ENCODE measurements at regions not wholly inside any gene's neighbourhood (a gene's known extent, or its start where the extent isn't known, plus 50 kb on each side); places are given as distances from the start of the nearest gene placed in this dataset.
"Not testable (repeated sequence)": the region's sequence is repeated elsewhere in the genome, so short reads cannot be mapped to it uniquely, and the experiment has no call there.

GRCh38 chr10:105598207-105598606 lies 957.1 kb downstream of the SORCS3 start:
- DNase-seq, result no peak

DNA sequence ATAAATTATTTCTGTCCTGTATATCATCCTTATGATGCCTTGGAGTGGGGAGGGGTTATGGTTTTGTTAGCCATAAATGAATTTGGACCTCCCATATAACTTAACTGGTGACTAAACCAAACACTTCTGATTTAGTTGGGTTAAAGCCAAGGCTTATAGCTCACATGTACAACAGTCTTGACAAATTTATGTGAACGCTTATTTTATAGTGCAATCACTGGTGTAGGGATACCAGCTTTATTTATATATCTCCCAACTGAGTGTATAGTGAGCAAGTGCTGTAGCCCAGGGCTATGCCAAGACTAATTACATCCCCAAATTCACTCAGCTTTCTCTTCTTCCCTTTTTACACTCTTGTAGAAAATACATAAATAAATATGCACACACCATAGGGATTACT lies 956.2 kb downstream of the SORCS3 start:
- DNase-seq, result no peak

- no peak for DNase-seq
Measured at GRCh38 chr10:105596749-105597148, 955.7 kb downstream of the SORCS3 start.

DNA sequence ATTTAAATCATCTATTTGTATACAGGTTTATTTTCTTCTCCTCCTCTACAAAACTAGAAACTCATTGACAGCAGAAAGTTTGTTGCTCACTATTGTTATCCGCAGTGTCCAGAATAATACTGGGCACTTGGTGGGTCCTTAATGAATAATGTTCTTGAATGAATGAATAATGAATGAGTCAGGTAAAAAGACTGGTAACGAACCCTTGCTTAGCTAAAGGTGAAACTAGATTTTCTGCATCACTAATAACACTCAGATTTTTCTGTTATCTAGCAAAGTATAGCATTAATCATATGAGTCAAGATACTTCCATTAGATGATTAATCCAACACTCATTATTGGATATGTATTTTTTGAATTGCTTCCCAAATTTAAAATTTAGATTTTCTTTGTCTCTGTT lies 953.2 kb downstream of the SORCS3 start:
- no peak for DNase-seq

GRCh38 chr10:105592468-105592867 lies 951.4 kb downstream of the SORCS3 start:
- DNase-seq, result no peak

GRCh38 chr10:105586451-105587098 lies 945.5 kb downstream of the SORCS3 start:
- no peak for DNase-seq

GRCh38 chr10:105585753-105586152 lies 944.7 kb downstream of the SORCS3 start:
- no peak for DNase-seq

- no peak for DNase-seq
Measured at GRCh38 chr10:105585171-105585570, 944.1 kb downstream of the SORCS3 start.

- no peak for DNase-seq
Measured at GRCh38 chr10:105579112-105579511, 938.0 kb downstream of the SORCS3 start.

- DNase-seq, result no peak
Measured at GRCh38 chr10:105577865-105578607, 936.9 kb downstream of the SORCS3 start.

DNA sequence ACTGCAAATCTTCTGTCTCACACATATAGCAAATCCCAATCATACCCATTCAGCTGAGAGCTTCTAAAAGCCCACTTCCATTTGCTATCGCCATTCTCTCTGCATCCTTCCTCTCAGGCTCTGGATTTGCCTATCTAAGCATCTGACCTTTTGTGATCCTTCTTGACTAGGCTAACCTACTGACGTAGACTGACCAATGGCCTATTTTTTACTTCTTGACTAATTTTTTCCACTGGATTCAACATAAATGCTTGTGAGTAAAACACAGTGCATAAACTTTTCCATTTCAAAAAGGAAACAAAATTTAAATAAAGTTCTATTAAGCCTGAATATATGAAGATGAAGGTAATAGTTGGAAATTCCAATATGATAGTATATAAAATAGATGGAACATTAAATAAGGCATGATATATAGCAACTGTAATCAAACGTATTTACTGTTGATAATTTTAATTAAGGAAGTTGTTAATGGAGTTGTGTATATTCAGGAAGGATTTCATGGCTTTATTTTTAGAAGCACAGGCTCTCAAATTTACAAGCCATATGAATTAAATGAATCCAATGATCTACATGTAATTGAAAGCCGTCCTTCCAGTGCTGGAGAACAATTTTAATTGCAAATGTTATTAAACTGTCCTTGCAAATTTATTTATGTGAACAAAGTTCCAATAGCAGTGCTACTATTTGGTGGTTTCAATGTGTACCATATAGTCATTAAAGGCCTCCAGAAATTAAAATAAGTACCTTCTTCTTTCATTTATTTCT lies 918.4 kb downstream of the SORCS3 start:
- no peak for DNase-seq

DNA sequence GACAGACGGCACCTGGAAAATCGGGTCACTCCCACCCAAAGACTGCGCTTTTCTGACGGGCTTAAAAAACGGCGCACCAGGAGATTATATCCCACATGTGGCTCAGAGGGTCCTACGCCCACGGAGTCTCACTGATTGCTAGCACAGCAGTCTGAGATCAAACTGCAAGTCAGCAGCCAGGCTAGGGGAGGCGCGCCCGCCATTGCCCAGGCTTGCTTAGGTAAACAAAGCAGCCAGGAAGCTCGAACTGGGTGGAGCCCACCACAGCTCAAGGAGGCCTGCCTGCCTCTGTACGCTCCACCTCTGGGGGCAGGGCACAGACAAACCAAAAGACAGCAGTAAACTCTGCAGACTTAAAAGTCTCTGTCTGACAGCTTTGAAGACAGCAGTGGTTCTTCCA lies 909.4 kb downstream of the SORCS3 start:
- not testable (repeated sequence) for DNase-seq

- DNase-seq, result no peak
Measured at GRCh38 chr10:105549731-105550130, 908.6 kb downstream of the SORCS3 start.

DNA sequence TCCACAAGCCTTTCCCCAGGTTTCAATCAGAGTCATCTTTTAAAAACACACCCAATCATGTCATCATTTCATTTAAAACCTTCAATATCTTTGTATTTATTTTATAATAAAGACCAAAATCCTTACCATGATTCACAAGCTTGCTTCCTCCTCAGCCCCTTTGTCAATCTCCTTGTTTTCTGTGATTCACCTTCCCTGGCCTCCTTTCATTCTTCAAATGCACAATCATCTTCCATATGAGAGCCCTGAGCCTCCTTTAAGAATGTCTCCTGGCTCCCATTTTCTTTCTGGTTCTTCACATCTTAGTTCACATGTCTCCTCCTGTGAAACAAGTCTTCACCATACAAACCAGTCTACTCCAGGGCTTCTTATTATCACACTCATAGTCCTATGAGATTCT lies 904.0 kb downstream of the SORCS3 start:
- no peak for DNase-seq

- no peak for DNase-seq
Measured at GRCh38 chr10:105540381-105540780, 899.3 kb downstream of the SORCS3 start.

- no peak for DNase-seq
Measured at GRCh38 chr10:105538874-105539273, 897.8 kb downstream of the SORCS3 start.

- no peak for DNase-seq
Measured at GRCh38 chr10:105535478-105535877, 894.4 kb downstream of the SORCS3 start.

- no peak for DNase-seq
Measured at GRCh38 chr10:105534086-105534485, 893.0 kb downstream of the SORCS3 start.

DNA sequence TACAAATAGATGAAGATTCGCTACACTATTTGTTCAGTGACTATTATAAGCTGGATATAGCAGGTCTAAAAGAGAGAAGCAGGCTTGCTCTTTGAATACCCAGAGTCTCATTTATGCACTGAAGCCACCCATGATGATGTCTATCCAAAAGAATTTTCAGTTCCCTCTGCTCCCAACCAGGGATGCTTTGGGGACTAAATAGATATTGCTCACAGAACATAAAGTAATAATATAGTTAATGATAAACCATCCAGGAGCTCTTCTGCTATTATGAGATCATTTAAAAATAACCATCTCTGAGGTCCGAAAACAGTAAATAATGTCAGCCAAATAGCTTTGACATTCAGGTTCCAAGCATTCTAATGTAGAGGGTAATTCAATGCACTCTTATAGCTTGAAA lies 875.4 kb downstream of the SORCS3 start:
- DNase-seq, result no peak

DNA sequence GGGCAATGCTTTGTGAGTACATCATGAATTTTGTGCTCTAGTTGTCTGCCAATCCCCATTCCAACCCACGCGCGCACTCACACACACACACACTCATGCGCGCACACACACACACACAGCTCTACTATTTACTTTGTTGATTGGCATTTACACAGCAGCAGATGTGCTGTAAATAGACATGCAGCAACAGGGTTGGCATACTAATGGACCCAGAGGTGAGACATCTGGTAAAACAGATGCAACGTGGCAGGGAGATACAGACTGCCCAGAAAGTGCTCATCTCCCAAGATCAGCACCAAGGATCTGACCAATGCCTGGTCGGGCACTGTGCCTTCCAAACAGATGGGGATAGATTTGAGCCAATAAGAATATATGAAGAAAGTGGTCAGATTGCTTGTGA lies 873.0 kb downstream of the SORCS3 start:
- DNase-seq, result no peak

- DNase-seq, result no peak
Measured at GRCh38 chr10:105509517-105509916, 868.4 kb downstream of the SORCS3 start.

GRCh38 chr10:105506262-105506661 lies 865.2 kb downstream of the SORCS3 start:
- DNase-seq, result no peak

- DNase-seq, result no peak
Measured at GRCh38 chr10:105503714-105504113, 862.6 kb downstream of the SORCS3 start.

DNA sequence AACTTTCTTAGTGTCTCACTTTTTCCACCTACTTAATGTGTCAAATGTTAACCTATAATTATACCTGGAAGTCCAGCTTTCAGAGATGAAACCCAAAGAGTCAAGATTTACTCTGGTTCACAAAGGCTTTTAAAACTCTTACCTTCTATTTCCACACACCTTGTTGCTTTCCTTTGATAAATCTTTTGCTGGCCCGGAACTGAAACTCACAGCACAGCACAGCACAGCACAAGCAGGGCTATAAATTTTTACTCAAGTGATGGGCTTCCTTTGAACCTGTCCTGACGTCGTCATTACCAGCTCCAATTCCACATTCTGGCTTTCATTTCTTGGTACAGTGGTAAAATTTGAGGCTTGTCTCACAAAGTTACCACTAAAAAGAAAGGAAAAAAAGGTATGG lies 861.0 kb downstream of the SORCS3 start:
- DNase-seq, result no peak
